Naive thymus-derived CD4-positive, alpha-beta T cell (primary cell): ENCODE measurements at regions not wholly inside any gene's neighbourhood (a gene's known extent, or its start where the extent isn't known, plus 50 kb on each side); places are given as distances from the start of the nearest gene placed in this dataset.

Experiments
- ATAC-seq: fragments of 150-1000 bp; cut with Tn5 transposase; 2 replicates; pipeline ENCODE4 v1.10.0; 2021; ENCODE audit warnings: mild to moderate bottlenecking, moderate library complexity
- CTCF ChIA-PET: fragments of 350-600 bp; sonication (Branson Sonifier 250); formaldehyde crosslinking; loops from one replicate; lab custom pipeline; 2021; ENCODE audit warnings: antibody characterized with exemption; lab: Charles Lee
- POLR2A ChIA-PET: fragments of 350-600 bp; sonication (Branson Sonifier 250); formaldehyde crosslinking; loops from one replicate; lab custom pipeline; 2021; ENCODE audit warnings: antibody characterized with exemption, inconsistent platforms; lab: Charles Lee
- DNase-seq, 9 donors: peaks; one replicate each; pipeline versions ENCODE4 v3.0.0 to v3.0.0-alpha.2; 2020 to 2022; ENCODE audit warnings: mixed read lengths in 1 of 9
- H3K27ac ChIP-seq: one replicate; pipeline ENCODE4 v1.7.0; 2013; ENCODE audit warnings: mild to moderate bottlenecking, low read depth, low read length, moderate library complexity
- H3K27me3 ChIP-seq, 2 donors: one replicate each; pipeline ENCODE4 v1.7.0; 2013; ENCODE audit warnings: low read length in 2 of 2, mild to moderate bottlenecking in 2 of 2, moderate library complexity in 2 of 2; ENCODE audit not compliant: control insufficient read depth in 2 of 2, insufficient read depth in 2 of 2
- H3K36me3 ChIP-seq, 3 experiments: 1 replicate in 2 of 3; 2 replicates in 1 of 3; pipeline ENCODE4 v1.7.0; 2013; ENCODE audit warnings: low read length in 3 of 3, mild to moderate bottlenecking in 3 of 3, moderate library complexity in 1 of 3; ENCODE audit not compliant: insufficient read depth in 3 of 3, control insufficient read depth in 2 of 3
- H3K4me1 ChIP-seq, 2 donors: one replicate each; pipeline ENCODE4 v1.7.0; 2013; ENCODE audit warnings: low read length in 2 of 2, mild to moderate bottlenecking in 2 of 2, moderate library complexity in 1 of 2; ENCODE audit not compliant: control insufficient read depth in 2 of 2, insufficient read depth in 2 of 2
- H3K4me3 ChIP-seq: 2 replicates; pipeline ENCODE4 v1.7.0; 2013; ENCODE audit warnings: mild to moderate bottlenecking, low read length
- H3K9me3 ChIP-seq, 3 experiments: 1 replicate in 2 of 3; 2 replicates in 1 of 3; pipeline ENCODE4 v1.7.0; 2013; ENCODE audit warnings: low read length in 3 of 3; ENCODE audit not compliant: control insufficient read depth in 2 of 3
- H3K27ac Mint-ChIP-seq, 9 donors: one replicate each; pipeline ENCODE4 v1.8.0; 2020 to 2022; ENCODE audit warnings: mixed read lengths in 9 of 9, mild to moderate bottlenecking in 8 of 9, moderate library complexity in 5 of 9, inconsistent platforms in 2 of 9
- H3K27me3 Mint-ChIP-seq, 5 donors: one replicate each; pipeline ENCODE4 v1.8.0; 2021 to 2022; ENCODE audit warnings: mixed read lengths in 5 of 5, mild to moderate bottlenecking in 1 of 5
- H3K36me3 Mint-ChIP-seq, 5 donors: one replicate each; pipeline ENCODE4 v1.8.0; 2020 to 2022; ENCODE audit warnings: mixed read lengths in 5 of 5, mild to moderate bottlenecking in 3 of 5, inconsistent platforms in 1 of 5
- H3K4me1 Mint-ChIP-seq, 7 donors: one replicate each; pipeline ENCODE4 v1.8.0; 2020 to 2022; ENCODE audit warnings: mixed read lengths in 7 of 7, mild to moderate bottlenecking in 3 of 7, inconsistent platforms in 1 of 7
- H3K4me3 Mint-ChIP-seq, 10 donors: one replicate each; pipeline ENCODE4 v1.8.0; 2020 to 2022; ENCODE audit warnings: mild to moderate bottlenecking in 10 of 10, mixed read lengths in 10 of 10, moderate library complexity in 6 of 10, inconsistent platforms in 2 of 10
- H3K9me3 Mint-ChIP-seq, 11 donors: one replicate each; pipeline ENCODE4 v1.8.0; 2020 to 2022; ENCODE audit warnings: mixed read lengths in 11 of 11, mild to moderate bottlenecking in 4 of 11, inconsistent platforms in 1 of 11, moderate library complexity in 1 of 11
- intact Hi-C, 2 donors: fragments of 100-400 bp; cut with micrococcal nuclease; formaldehyde crosslinking; loops; one replicate each; pipeline ENCODE4 v1.15.1; 2023

GRCh38 chr12:124196236-124196635 is 98.7 kb upstream of the RFLNA start:
- CTCF ChIA-PET = no interaction called here
- Histone ChIP-seq H3K4me3 (no peak overlapping the region), H3K27ac (no peak overlapping the region), H3K9me3 (no peaks in the 10 kb centered on the region), H3K36me3 (no peaks in the 10 kb centered on the region), H3K27me3 (no peaks in the 10 kb centered on the region), H3K4me1 (no peaks in the 10 kb centered on the region)
- Mint-ChIP-seq H3K4me3 (no peak overlapping the region), H3K27me3 (peaks cover 0 to 15% (median 2%) of the 10 kb centered on the region in 5 donors), H3K36me3 (peaks cover 0 to 7% (median under 1%) of the 10 kb centered on the region in 5 donors), H3K4me1 (peaks cover 0 to 3% (median 0%) of the 10 kb centered on the region in 7 donors), H3K27ac (no peak overlapping the region), H3K9me3 (peaks cover 0 to 27% (median 9%) of the 10 kb centered on the region in 11 donors)
- ATAC-seq (no peak), DNase-seq (no peak)
- POLR2A ChIA-PET = no interaction called here
- intact Hi-C loops = no loop called here

- H3K27ac Mint-ChIP-seq = no peak overlapping the region
- ChIA-PET CTCF (no interaction called here), POLR2A (no interaction called here)
- H3K27me3 Mint-ChIP-seq = peaks cover 5 to 16% (median 13%) of the 10 kb centered on the region in 5 donors
- DNase-seq (no peak), ATAC-seq (no peak)
- Histone ChIP-seq H3K27ac (no peak overlapping the region), H3K4me3 (no peak overlapping the region), H3K27me3 (no peaks in the 10 kb centered on the region), H3K36me3 (no peaks in the 10 kb centered on the region), H3K9me3 (no peaks in the 10 kb centered on the region), H3K4me1 (no peaks in the 10 kb centered on the region)
- no peak overlapping the region for H3K4me3 Mint-ChIP-seq
- no peaks in the 10 kb centered on the region for H3K4me1 Mint-ChIP-seq
- intact Hi-C loops = no loop called here
- peaks cover 5 to 37% (median 16%) of the 10 kb centered on the region in 11 donors for H3K9me3 Mint-ChIP-seq
- H3K36me3 Mint-ChIP-seq = peaks cover 0 to 7% (median 0%) of the 10 kb centered on the region in 5 donors
These were observed 93.6 kb upstream of the RFLNA start for GRCh38 chr12:124201248-124201647.

- Histone ChIP-seq H3K4me1 (no peaks in the 10 kb centered on the region), H3K9me3 (no peaks in the 10 kb centered on the region), H3K27me3 (no peaks in the 10 kb centered on the region), H3K36me3 (no peaks in the 10 kb centered on the region), H3K4me3 (no peak overlapping the region), H3K27ac (no peak overlapping the region)
- DNase-seq (no peak), ATAC-seq (no peak)
- Mint-ChIP-seq H3K4me1 (no peaks in the 10 kb centered on the region), H3K4me3 (no peak overlapping the region), H3K27me3 (peaks cover 5 to 16% (median 12%) of the 10 kb centered on the region in 5 donors), H3K9me3 (peaks cover 4 to 29% (median 9%) of the 10 kb centered on the region in 11 donors), H3K27ac (no peak overlapping the region), H3K36me3 (peaks cover 0 to 10% (median 0%) of the 10 kb centered on the region in 5 donors)
- ChIA-PET CTCF (no interaction called here), POLR2A (no interaction called here)
- intact Hi-C loops = no loop called here
These were observed 91.7 kb upstream of the RFLNA start for GRCh38 chr12:124203176-124203575.

GRCh38 chr12:124205405-124205804 is 89.5 kb upstream of the RFLNA start:
- Histone ChIP-seq H3K9me3 (no peaks in the 10 kb centered on the region), H3K36me3 (no peaks in the 10 kb centered on the region), H3K4me1 (no peaks in the 10 kb centered on the region), H3K4me3 (no peak overlapping the region), H3K27me3 (no peaks in the 10 kb centered on the region), H3K27ac (no peak overlapping the region)
- ChIA-PET CTCF (no interaction called here), POLR2A (no interaction called here)
- Mint-ChIP-seq H3K4me3 (no peak overlapping the region), H3K36me3 (peaks cover 0 to 10% (median 0%) of the 10 kb centered on the region in 5 donors), H3K27ac (no peak overlapping the region), H3K27me3 (peaks cover 5 to 16% (median 15%) of the 10 kb centered on the region in 5 donors), H3K9me3 (peaks cover 4 to 29% (median 9%) of the 10 kb centered on the region in 11 donors), H3K4me1 (no peaks in the 10 kb centered on the region)
- ATAC-seq = no peak
- no peak for DNase-seq
- intact Hi-C loops = no loop called here

- H3K27me3 ChIP-seq = no peaks in the 10 kb centered on the region
- intact Hi-C loops = no loop called here
- no peak overlapping the region for H3K4me3 ChIP-seq
- H3K9me3 ChIP-seq = no peaks in the 10 kb centered on the region
- H3K4me1 ChIP-seq = no peaks in the 10 kb centered on the region
- ATAC-seq = no peak
- Mint-ChIP-seq H3K9me3 (peaks cover 0 to 28% (median 7%) of the 10 kb centered on the region in 11 donors), H3K27me3 (peaks cover 4 to 10% (median 9%) of the 10 kb centered on the region in 5 donors), H3K27ac (no peak overlapping the region), H3K4me3 (no peak overlapping the region), H3K4me1 (no peaks in the 10 kb centered on the region), H3K36me3 (peaks cover 0 to 5% (median 0%) of the 10 kb centered on the region in 5 donors)
- no peak for DNase-seq
- ChIA-PET POLR2A (no interaction called here), CTCF (no interaction called here)
- H3K27ac ChIP-seq = no peak overlapping the region
- no peaks in the 10 kb centered on the region for H3K36me3 ChIP-seq
These were observed 87.8 kb upstream of the RFLNA start for GRCh38 chr12:124207049-124207448.

GRCh38 chr12:124207617-124208016 is 87.3 kb upstream of the RFLNA start:
- intact Hi-C loops = no loop called here
- Histone ChIP-seq H3K27ac (no peak overlapping the region), H3K27me3 (no peaks in the 10 kb centered on the region), H3K9me3 (no peaks in the 10 kb centered on the region), H3K4me1 (no peaks in the 10 kb centered on the region), H3K4me3 (no peak overlapping the region), H3K36me3 (no peaks in the 10 kb centered on the region)
- H3K4me3 Mint-ChIP-seq = no peak overlapping the region
- H3K9me3 Mint-ChIP-seq = peaks cover 0 to 28% (median 7%) of the 10 kb centered on the region in 11 donors
- peaks cover 4 to 10% (median 9%) of the 10 kb centered on the region in 5 donors for H3K27me3 Mint-ChIP-seq
- no peak overlapping the region for H3K27ac Mint-ChIP-seq
- DNase-seq (no peak), ATAC-seq (no peak)
- ChIA-PET CTCF (no interaction called here), POLR2A (no interaction called here)
- no peaks in the 10 kb centered on the region for H3K4me1 Mint-ChIP-seq
- H3K36me3 Mint-ChIP-seq = peaks cover 0 to 5% (median 0%) of the 10 kb centered on the region in 5 donors

GRCh38 chr12:124208489-124208888 is 86.4 kb upstream of the RFLNA start:
- no peaks in the 10 kb centered on the region for H3K36me3 ChIP-seq
- CTCF ChIA-PET = no interaction called here
- no peak overlapping the region for H3K4me3 ChIP-seq
- no peaks in the 10 kb centered on the region for H3K4me1 ChIP-seq
- Mint-ChIP-seq H3K4me1 (no peaks in the 10 kb centered on the region), H3K9me3 (peaks cover 2 to 35% (median 12%) of the 10 kb centered on the region in 11 donors), H3K36me3 (peaks cover 0 to 5% (median 4%) of the 10 kb centered on the region in 5 donors), H3K27me3 (peaks cover 3 to 14% (median 9%) of the 10 kb centered on the region in 5 donors), H3K4me3 (no peak overlapping the region), H3K27ac (no peak overlapping the region)
- no peaks in the 10 kb centered on the region for H3K9me3 ChIP-seq
- ATAC-seq = no peak
- H3K27me3 ChIP-seq = no peaks in the 10 kb centered on the region
- H3K27ac ChIP-seq = no peak overlapping the region
- intact Hi-C loops = no loop called here
- no peak for DNase-seq
- POLR2A ChIA-PET = no interaction called here
